ENCODE measurements at regions not wholly inside any gene's neighbourhood (a gene's known extent, or its start where the extent isn't known, plus 50 kb on each side); places are given as distances from the start of the nearest gene placed in this dataset.

GRCh38 chr11:22006901-22007300 lies 186.0 kb upstream of the ANO5 start:
- TF ChIP-seq, protein P1, sequence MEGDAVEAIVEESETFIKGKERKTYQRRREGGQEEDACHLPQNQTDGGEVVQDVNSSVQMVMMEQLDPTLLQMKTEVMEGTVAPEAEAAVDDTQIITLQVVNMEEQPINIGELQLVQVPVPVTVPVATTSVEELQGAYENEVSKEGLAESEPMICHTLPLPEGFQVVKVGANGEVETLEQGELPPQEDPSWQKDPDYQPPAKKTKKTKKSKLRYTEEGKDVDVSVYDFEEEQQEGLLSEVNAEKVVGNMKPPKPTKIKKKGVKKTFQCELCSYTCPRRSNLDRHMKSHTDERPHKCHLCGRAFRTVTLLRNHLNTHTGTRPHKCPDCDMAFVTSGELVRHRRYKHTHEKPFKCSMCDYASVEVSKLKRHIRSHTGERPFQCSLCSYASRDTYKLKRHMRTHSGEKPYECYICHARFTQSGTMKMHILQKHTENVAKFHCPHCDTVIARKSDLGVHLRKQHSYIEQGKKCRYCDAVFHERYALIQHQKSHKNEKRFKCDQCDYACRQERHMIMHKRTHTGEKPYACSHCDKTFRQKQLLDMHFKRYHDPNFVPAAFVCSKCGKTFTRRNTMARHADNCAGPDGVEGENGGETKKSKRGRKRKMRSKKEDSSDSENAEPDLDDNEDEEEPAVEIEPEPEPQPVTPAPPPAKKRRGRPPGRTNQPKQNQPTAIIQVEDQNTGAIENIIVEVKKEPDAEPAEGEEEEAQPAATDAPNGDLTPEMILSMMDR (conservative IDR thresholded peaks at IDR 0.05): no peak
- Mint-ChIP-seq H3K27ac (no peak overlapping the region), H3K4me3 (no peak overlapping the region), H3K27me3 (no peaks in the 10 kb centered on the region), H3K4me1 (ENCODE audit: unreplicated experiment) (no peaks in the 10 kb centered on the region), H3K9me3 (no peaks in the 10 kb centered on the region), H3K36me3 (no peaks in the 10 kb centered on the region)
- no peak for DNase-seq (ENCODE audit: extremely low spot score, unreplicated experiment)

GRCh38 chr11:22031791-22032190 lies 161.1 kb upstream of the ANO5 start:
- Mint-ChIP-seq H3K4me1 (ENCODE audit: unreplicated experiment) (no peaks in the 10 kb centered on the region), H3K4me3 (no peak overlapping the region), H3K9me3 (no peaks in the 10 kb centered on the region), H3K27me3 (no peaks in the 10 kb centered on the region), H3K36me3 (no peaks in the 10 kb centered on the region), H3K27ac (no peak overlapping the region)
- DNase-seq (ENCODE audit: extremely low spot score, unreplicated experiment): no peak
- TF ChIP-seq, protein P1 (conservative IDR thresholded peaks at IDR 0.05): no peak

DNA sequence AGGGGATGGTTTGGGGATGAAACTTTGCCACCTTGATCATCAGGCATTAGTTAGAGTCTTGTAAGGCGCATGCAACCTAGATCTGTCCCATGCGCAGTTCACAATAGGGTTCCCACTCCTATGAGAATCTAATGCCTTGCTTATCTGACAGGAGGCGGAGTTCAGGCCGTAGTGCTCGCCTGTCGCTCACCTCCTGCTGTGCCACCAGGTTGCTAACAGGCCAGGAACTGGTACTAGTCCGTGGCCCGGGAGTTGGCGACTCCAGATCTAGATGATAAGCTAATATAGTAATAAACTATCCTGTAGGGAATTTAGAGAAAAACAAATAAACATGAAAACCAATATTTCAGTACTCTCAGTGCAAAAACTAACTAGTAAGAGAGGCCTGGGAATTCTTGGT lies 155.4 kb upstream of the ANO5 start:
- no peaks in the 10 kb centered on the region for H3K9me3 Mint-ChIP-seq

GRCh38 chr11:22041039-22041438 lies 151.8 kb upstream of the ANO5 start:
- TF ChIP-seq, protein P1 (conservative IDR thresholded peaks at IDR 0.05): no peak
- H3K4me3 Mint-ChIP-seq: no peak overlapping the region

More for the DNA sequence above, 155.4 kb upstream of the ANO5 start:
- no peaks in the 10 kb centered on the region for H3K4me1 Mint-ChIP-seq (ENCODE audit: unreplicated experiment)
- no peaks in the 10 kb centered on the region for H3K27me3 Mint-ChIP-seq
- no peak for DNase-seq (ENCODE audit: extremely low spot score, unreplicated experiment)
- TF ChIP-seq, protein P1 (conservative IDR thresholded peaks at IDR 0.05): no peak
- no peaks in the 10 kb centered on the region for H3K36me3 Mint-ChIP-seq
- no peak overlapping the region for H3K4me3 Mint-ChIP-seq
- no peak overlapping the region for H3K27ac Mint-ChIP-seq

GRCh38 chr11:22042081-22042480 lies 150.8 kb upstream of the ANO5 start:
- Mint-ChIP-seq H3K27me3 (no peaks in the 10 kb centered on the region), H3K36me3 (no peaks in the 10 kb centered on the region), H3K27ac (no peak overlapping the region), H3K9me3 (no peaks in the 10 kb centered on the region), H3K4me3 (no peak overlapping the region), H3K4me1 (ENCODE audit: unreplicated experiment) (no peaks in the 10 kb centered on the region)
- TF ChIP-seq, protein P1 (conservative IDR thresholded peaks at IDR 0.05): no peak
- DNase-seq (ENCODE audit: extremely low spot score, unreplicated experiment): no peak

More at GRCh38 chr11:22041039-22041438, 151.8 kb upstream of the ANO5 start:
- H3K4me1 Mint-ChIP-seq (ENCODE audit: unreplicated experiment): no peaks in the 10 kb centered on the region
- H3K9me3 Mint-ChIP-seq: no peaks in the 10 kb centered on the region
- no peaks in the 10 kb centered on the region for H3K36me3 Mint-ChIP-seq
- H3K27ac Mint-ChIP-seq: no peak overlapping the region
- no peaks in the 10 kb centered on the region for H3K27me3 Mint-ChIP-seq
- no peak for DNase-seq (ENCODE audit: extremely low spot score, unreplicated experiment)

DNA sequence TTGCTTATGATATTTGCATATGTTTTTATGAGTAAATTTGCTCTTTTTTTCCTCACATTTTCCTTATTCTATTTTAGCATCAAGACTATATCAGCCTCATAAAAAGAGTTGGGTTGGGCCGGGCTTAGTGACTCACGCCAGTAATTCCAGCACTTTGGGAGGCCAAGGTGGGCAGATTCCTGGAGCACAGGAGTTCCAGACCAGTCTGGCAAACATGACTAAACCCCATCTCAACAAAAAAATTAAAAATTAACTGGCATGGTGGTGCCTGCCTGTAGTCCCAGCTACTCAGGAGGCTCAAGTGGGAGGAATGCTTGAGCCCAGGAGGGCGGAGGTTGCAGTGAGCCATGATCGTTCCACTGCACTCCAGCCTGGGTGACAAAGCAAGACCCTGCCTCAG lies 148.8 kb upstream of the ANO5 start:
- H3K27me3 Mint-ChIP-seq: no peaks in the 10 kb centered on the region
- H3K36me3 Mint-ChIP-seq: no peaks in the 10 kb centered on the region
- no peak for DNase-seq (ENCODE audit: extremely low spot score, unreplicated experiment)
- TF ChIP-seq, protein P1 (conservative IDR thresholded peaks at IDR 0.05): no peak
- no peaks in the 10 kb centered on the region for H3K9me3 Mint-ChIP-seq
- no peaks in the 10 kb centered on the region for H3K4me1 Mint-ChIP-seq (ENCODE audit: unreplicated experiment)
- H3K27ac Mint-ChIP-seq: no peak overlapping the region
- no peak overlapping the region for H3K4me3 Mint-ChIP-seq
